Retinal pigment epithelial cell (primary cell): ENCODE measurements at regions not wholly inside any gene's neighbourhood (a gene's known extent, or its start where the extent isn't known, plus 50 kb on each side); places are given as distances from the start of the nearest gene placed in this dataset.

Source experiments
- DNase-seq: peaks from one replicate; pipeline ENCODE4 v3.0.0-alpha.2; 2010; ENCODE audit warnings: low read depth
- H3K4me3 ChIP-seq: 2 replicates; pipeline ENCODE4 v1.5.1; 2011; ENCODE audit warnings: mild to moderate bottlenecking, low read length, control low read depth, moderate library complexity
- TF ChIP-seq, protein P1 (sequence below): conservative IDR thresholded peaks from 2 replicates; pipeline ENCODE4 v1.5.1; 2011; ENCODE audit warnings: low read depth, low read length, control low read depth, inconsistent platforms

DNA sequence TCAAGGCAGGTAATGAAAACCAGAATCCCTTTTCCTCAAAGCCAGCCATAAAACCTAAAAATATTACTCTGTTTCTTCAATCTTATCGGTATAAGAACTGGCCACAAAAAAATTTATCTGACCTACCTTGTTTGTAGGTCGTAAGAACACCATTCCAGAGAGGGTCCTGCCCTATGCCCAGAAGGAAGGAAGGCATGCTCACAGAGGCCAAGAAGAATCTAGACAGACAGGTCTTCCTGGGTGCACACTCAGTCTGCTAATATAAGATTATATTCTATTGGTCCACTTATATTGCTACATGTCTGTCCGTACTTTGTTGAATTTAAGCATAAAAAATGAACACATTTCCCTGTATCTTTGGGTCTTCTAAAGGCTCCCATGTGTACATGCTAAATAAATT, 2136.1 kb upstream of the PCDH20 start:
- no peak for DNase-seq
- H3K4me3 ChIP-seq: no peak overlapping the region
- TF ChIP-seq, protein P1, sequence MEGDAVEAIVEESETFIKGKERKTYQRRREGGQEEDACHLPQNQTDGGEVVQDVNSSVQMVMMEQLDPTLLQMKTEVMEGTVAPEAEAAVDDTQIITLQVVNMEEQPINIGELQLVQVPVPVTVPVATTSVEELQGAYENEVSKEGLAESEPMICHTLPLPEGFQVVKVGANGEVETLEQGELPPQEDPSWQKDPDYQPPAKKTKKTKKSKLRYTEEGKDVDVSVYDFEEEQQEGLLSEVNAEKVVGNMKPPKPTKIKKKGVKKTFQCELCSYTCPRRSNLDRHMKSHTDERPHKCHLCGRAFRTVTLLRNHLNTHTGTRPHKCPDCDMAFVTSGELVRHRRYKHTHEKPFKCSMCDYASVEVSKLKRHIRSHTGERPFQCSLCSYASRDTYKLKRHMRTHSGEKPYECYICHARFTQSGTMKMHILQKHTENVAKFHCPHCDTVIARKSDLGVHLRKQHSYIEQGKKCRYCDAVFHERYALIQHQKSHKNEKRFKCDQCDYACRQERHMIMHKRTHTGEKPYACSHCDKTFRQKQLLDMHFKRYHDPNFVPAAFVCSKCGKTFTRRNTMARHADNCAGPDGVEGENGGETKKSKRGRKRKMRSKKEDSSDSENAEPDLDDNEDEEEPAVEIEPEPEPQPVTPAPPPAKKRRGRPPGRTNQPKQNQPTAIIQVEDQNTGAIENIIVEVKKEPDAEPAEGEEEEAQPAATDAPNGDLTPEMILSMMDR: no peak

DNA sequence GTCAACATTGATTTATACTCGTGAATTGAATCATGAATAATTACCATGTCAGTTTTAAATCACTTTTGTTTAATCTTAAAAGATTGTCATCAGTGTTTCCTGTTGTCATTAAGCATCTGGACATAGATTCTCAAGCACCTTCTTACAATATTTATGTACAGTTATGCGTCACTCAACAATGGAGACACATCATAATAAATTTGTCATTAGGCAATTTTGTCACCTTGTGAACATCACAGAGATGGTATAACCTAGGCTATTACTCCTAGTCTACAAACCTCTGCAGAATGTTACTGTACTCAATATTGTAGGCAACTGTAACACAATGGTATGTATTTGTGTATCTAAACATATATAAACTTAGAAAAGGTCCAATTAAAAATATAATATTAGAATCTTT, 2130.9 kb upstream of the PCDH20 start:
- H3K4me3 ChIP-seq: no peak overlapping the region
- TF ChIP-seq, protein P1: no peak
- DNase-seq: no peak

DNA sequence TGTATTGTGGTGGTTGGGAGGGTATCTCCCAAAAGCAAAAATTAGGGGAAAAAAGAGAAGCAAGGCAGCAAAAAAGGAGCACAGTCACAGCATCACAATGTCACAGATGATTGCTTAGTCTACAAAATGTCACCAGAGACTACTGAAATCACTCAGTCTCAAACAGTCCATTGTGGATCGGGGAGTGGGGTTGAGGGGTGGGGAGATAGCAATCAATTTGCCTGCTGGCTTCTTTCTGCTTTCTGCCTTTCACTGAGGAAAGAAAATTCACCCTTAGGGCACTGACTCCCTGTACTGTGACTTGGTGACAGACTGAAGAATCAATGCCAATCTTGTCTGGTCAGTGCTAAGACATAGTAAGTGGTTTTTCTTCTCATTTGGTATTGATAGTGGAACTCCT, 2127.1 kb upstream of the PCDH20 start:
- TF ChIP-seq, protein P1: no peak
- no peak for DNase-seq
- no peak overlapping the region for H3K4me3 ChIP-seq

DNA sequence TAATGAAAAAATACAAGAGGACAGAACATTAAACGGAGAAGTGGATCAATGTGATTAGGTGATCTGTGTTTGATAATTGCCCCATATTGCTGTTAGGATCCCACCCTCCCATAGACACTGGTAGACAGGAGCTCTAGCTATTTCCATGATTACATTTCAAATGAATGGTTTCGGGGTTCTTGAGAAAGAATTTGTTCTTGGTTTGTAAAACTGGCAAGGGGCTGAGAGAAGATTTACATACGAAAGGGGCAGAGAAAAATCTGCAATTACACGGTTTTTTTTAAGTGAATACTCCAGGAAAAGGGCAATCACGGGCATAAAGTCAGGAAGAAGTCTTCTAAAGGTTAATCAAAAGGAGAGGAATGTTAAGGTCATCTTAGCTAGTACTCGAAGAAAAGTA, 2125.7 kb upstream of the PCDH20 start:
- no peak for DNase-seq
- TF ChIP-seq, protein P1: no peak
- H3K4me3 ChIP-seq: no peak overlapping the region

DNA sequence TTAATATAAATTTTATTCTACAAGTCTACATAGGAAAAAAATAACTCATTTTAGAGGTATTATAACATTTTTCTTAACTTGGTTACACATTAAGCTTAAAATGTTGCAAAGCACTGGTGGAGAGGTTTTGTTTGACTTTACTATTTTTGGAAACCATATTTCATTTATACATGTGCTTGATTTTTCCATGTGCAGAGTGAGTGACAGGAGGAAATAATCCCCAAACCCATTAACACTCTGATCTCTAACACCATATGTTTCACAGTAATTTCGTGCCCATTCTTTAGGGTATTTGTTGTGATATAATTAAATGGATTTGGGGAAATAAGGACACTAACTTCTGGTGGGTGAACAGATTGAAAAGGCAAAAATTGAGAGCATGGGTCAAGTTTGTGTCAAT, 2124.4 kb upstream of the PCDH20 start:
- no peak overlapping the region for H3K4me3 ChIP-seq
- TF ChIP-seq, protein P1: no peak
- DNase-seq: no peak

DNA sequence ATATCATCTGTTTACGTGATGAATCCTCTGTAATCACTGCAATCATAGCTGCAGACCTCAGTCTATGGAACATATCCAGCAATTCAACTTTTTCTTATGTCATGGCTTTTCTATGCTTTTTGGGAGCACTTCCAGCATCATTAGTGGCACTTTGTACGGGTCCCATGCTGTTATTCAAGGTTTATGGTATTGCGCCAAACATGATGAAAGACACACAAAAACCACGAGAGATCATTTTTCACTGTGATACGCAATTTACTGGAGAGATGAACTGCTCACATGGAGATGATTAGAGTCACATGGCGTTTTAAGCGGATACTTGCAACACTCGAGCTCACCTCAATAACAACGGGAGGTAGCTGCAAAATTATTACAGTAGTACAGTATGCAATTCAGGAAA, 2101.7 kb upstream of the PCDH20 start:
- H3K4me3 ChIP-seq: no peak overlapping the region
- no peak for DNase-seq
- TF ChIP-seq, protein P1: no peak

DNA sequence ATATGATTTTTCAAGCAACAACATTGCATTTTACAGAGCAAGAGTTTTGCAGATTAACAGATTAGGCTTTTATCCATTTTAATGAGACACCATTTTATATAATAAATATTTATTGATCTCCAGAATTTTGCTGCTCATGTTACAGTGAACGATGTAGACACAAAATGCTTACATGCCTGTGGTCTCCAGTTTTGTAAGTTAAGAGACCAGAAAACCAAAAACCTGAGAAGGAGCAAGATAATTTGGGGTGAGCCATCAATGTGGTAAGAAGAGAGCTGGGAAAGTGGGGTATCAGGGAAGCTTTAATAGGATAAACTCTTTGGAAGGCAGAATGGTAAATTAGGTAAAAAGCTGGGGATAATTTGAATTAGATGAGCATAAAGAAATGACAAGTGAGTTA, 2100.5 kb upstream of the PCDH20 start:
- no peak overlapping the region for H3K4me3 ChIP-seq
- no peak for DNase-seq
- TF ChIP-seq, protein P1: no peak
